Keratinocyte (primary cell): ENCODE measurements at regions not wholly inside any gene's neighbourhood (a gene's known extent, or its start where the extent isn't known, plus 50 kb on each side); places are given as distances from the start of the nearest gene placed in this dataset.

Experiments
- DNase-seq: peaks from one replicate; pipeline ENCODE4 v3.0.0-alpha.2; 2011; ENCODE audit warnings: low read depth, missing footprints, low spot score
- FAIRE-seq: peaks from 2 replicates; lab custom pipeline; 2011; peaks lifted over from hg19 to GRCh38; lab: Jason Lieb, UNC
- H2AFZ ChIP-seq: 2 replicates; pipeline ENCODE4 v1.6.0; 2012; ENCODE audit warnings: low read length, control low read depth, inconsistent platforms; ENCODE audit not compliant: control insufficient read depth
- H3K27ac ChIP-seq: 2 replicates; pipeline ENCODE4 v1.5.1; 2011; ENCODE audit warnings: low read length; ENCODE audit not compliant: control insufficient read depth, insufficient read depth
- H3K27me3 ChIP-seq: 3 replicates; pipeline ENCODE4 v1.6.0; 2011; ENCODE audit warnings: low read length; ENCODE audit not compliant: control insufficient read depth, insufficient read depth; ENCODE audit errors: extremely low read depth
- H3K36me3 ChIP-seq, 2 experiments: 2 replicates in 1 of 2; 3 replicates in 1 of 2; pipeline ENCODE4 v1.5.1; 2011; ENCODE audit warnings: low read length in 2 of 2, mild to moderate bottlenecking in 1 of 2; ENCODE audit not compliant: control insufficient read depth in 2 of 2, insufficient read depth in 2 of 2; ENCODE audit errors: extremely low read depth in 1 of 2
- H3K4me1 ChIP-seq: 3 replicates; pipeline ENCODE4 v1.5.1; 2011; ENCODE audit warnings: low read length; ENCODE audit not compliant: control insufficient read depth, insufficient read depth; ENCODE audit errors: extremely low read depth
- H3K4me2 ChIP-seq: 3 replicates; pipeline ENCODE4 v1.6.0; 2011; ENCODE audit warnings: low read depth, low read length; ENCODE audit not compliant: control insufficient read depth, insufficient read depth; ENCODE audit errors: extremely low read depth
- H3K4me3 ChIP-seq, 3 experiments: fragments of 200-600 bp in 1 of 3; sonication (generic) in 1 of 3; 2 replicates in 2 of 3; 3 replicates in 1 of 3; pipeline ENCODE4 v1.5.1; 2011 to 2016; ENCODE audit warnings: low read length in 3 of 3, mild to moderate bottlenecking in 3 of 3, control low read depth in 2 of 3, inconsistent platforms in 1 of 3, low read depth in 1 of 3, mixed read lengths in 1 of 3, mixed run types in 1 of 3, moderate library complexity in 1 of 3; ENCODE audit not compliant: control insufficient read depth in 2 of 3, insufficient read depth in 2 of 3; ENCODE audit errors: extremely low read depth in 1 of 3
- H3K79me2 ChIP-seq: 2 replicates; pipeline ENCODE4 v1.6.0; 2012; ENCODE audit warnings: low read length; ENCODE audit not compliant: control insufficient read depth, insufficient read depth
- H3K9ac ChIP-seq: 3 replicates; pipeline ENCODE4 v1.6.0; 2011; ENCODE audit warnings: low read length; ENCODE audit not compliant: control insufficient read depth, insufficient read depth; ENCODE audit errors: extremely low read depth
- H3K9me1 ChIP-seq: 3 replicates; pipeline ENCODE4 v1.6.0; 2011; ENCODE audit warnings: low read length; ENCODE audit not compliant: control insufficient read depth, insufficient read depth; ENCODE audit errors: extremely low read depth
- H3K9me3 ChIP-seq: 2 replicates; pipeline ENCODE4 v1.5.1; 2012; ENCODE audit warnings: low read depth, low read length; ENCODE audit not compliant: control insufficient read depth
- H4K20me1 ChIP-seq: 3 replicates; pipeline ENCODE4 v1.6.0; 2011; ENCODE audit warnings: low read length; ENCODE audit not compliant: control insufficient read depth, insufficient read depth; ENCODE audit errors: extremely low read depth
- CTCF ChIP-seq, 3 experiments: IDR thresholded peaks in 1 of 3; conservative IDR thresholded peaks in 1 of 3; optimal IDR thresholded peaks in 1 of 3; 2 replicates in 2 of 3; 3 replicates in 1 of 3; pipeline versions ENCODE3 to v1.5.1; 2011; ENCODE audit warnings: low read length in 3 of 3, mild to moderate bottlenecking in 3 of 3, moderate library complexity in 2 of 3, control low read depth in 1 of 3, inconsistent platforms in 1 of 3; ENCODE audit not compliant: insufficient read depth in 2 of 3; ENCODE audit errors: extremely low read depth in 1 of 3
- EZH2 ChIP-seq: IDR thresholded peaks from one replicate; pipeline ENCODE4 v1.6.1; 2012; ENCODE audit warnings: inconsistent platforms, mild to moderate bottlenecking, low read length, moderate library complexity
- dilution Hi-C: fragments of 300-500 bp; cut with MboI; formaldehyde crosslinking; loops from one replicate; pipeline ENCODE4 v1.7.0; 2020; ENCODE audit warnings: low sequenced_read_pairs; ENCODE audit not compliant: extremely low pct_ligation_motif_present

DNA sequence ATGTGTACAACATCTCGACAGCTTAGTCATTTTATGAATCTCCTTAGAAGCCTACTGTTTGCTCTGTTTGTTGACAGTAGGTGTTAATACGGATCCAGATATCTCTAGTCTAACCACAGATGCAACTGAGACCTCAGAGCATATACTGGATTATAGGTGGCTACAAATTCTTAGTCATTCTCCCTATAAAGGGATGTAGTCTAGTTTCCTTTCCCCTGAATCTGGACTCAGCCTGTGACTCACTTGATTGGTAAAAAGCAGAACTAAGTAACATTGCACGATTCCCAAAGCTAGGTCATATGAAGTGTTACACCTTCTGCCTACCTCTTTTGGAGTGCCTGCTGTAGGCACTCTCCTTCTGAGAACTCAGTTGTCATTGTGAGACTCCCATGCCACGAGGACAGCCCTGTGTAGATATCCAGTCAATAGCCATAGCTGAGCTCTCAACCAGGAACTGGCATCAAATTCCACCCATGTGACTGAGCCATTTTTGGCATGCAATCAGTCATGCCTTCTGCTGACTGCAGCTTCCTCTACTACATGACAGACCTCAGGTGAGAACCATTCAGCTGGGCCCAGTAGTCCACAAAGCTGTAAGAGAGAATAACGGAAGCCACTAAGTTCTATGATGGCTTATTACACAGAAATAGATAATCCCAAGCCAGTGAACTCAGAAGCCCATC is 135.9 kb upstream of the CHRM3 start:
- no peak overlapping the region for H3K9ac ChIP-seq
- no peaks in the 10 kb centered on the region for H3K4me1 ChIP-seq
- no peak for TF ChIP-seq CTCF (optimal IDR thresholded peaks at IDR 0.05 in 1 of 3, IDR thresholded peaks at IDR 0.05 in 1 of 3, conservative IDR thresholded peaks at IDR 0.05 in 1 of 3; ENCODE audit: extremely low read depth in 1 of 3, insufficient read depth in 2 of 3, low read length in 3 of 3)
- no peak for TF ChIP-seq EZH2
- H3K27ac ChIP-seq, result no peak overlapping the region
- no peaks in the 10 kb centered on the region for H3K79me2 ChIP-seq
- FAIRE-seq (no peak), DNase-seq (no peak)
- no peaks in the 10 kb centered on the region for H3K9me1 ChIP-seq
- H3K9me3 ChIP-seq, result peaks cover 2% of the 10 kb centered on the region
- no peak overlapping the region for H2AFZ ChIP-seq
- H3K27me3 ChIP-seq, result no peaks in the 10 kb centered on the region
- no peak overlapping the region for H3K4me2 ChIP-seq
- no peaks in the 10 kb centered on the region for H3K36me3 ChIP-seq
- H4K20me1 ChIP-seq, result no peaks in the 10 kb centered on the region
- H3K4me3 ChIP-seq, result no peak overlapping the region
- dilution Hi-C loops, result no loop called here

- no peaks in the 10 kb centered on the region for H3K79me2 ChIP-seq
- H4K20me1 ChIP-seq, result no peaks in the 10 kb centered on the region
- H3K4me2 ChIP-seq, result no peak overlapping the region
- dilution Hi-C loops, result no loop called here
- no peaks in the 10 kb centered on the region for H3K36me3 ChIP-seq
- no peak overlapping the region for H2AFZ ChIP-seq
- no peaks in the 10 kb centered on the region for H3K9me1 ChIP-seq
- H3K9ac ChIP-seq, result no peak overlapping the region
- no peak for DNase-seq
- FAIRE-seq, result no peak
- no peak overlapping the region for H3K27ac ChIP-seq
- no peaks in the 10 kb centered on the region for H3K4me1 ChIP-seq
- no peaks in the 10 kb centered on the region for H3K27me3 ChIP-seq
- H3K4me3 ChIP-seq, result no peak overlapping the region
- no peak for TF ChIP-seq EZH2
- TF ChIP-seq CTCF (optimal IDR thresholded peaks at IDR 0.05 in 1 of 3, IDR thresholded peaks at IDR 0.05 in 1 of 3, conservative IDR thresholded peaks at IDR 0.05 in 1 of 3; ENCODE audit: extremely low read depth in 1 of 3, insufficient read depth in 2 of 3, low read length in 3 of 3), result no peak
- H3K9me3 ChIP-seq, result peaks cover 2% of the 10 kb centered on the region
Observed at GRCh38 chr1:239247285-239247684, 139.1 kb upstream of the CHRM3 start.
